ENCODE measurements at regions not wholly inside any gene's neighbourhood (a gene's known extent, or its start where the extent isn't known, plus 50 kb on each side); places are given as distances from the start of the nearest gene placed in this dataset.

DNA sequence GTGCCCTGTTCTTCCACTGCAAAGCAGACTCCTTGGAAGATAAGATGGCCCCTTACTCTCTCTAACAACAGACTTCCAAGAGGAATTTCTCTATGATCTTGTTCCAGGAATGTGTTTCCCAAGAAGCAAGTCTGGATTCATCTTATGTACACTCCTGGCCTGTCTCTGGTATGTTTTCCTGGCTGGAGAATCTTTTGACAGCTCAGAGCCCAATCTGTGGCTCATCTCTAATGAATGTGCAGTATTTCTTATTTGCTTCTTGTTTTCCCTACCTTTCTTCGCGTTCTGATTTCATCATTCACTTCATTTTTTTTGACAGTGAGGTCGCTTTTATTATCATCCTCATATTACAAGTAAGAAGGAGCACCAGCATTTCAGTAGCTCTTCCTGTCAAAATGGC lies 53.0 kb upstream of the PITRM1 start:
- no peaks in the 10 kb centered on the region for H3K36me3 Mint-ChIP-seq (ENCODE audit: low read depth)
- no peak overlapping the region for H3K27ac Mint-ChIP-seq
- H3K4me3 Mint-ChIP-seq: no peak overlapping the region
- no peaks in the 10 kb centered on the region for H3K9me3 Mint-ChIP-seq
- peaks cover 17% of the 10 kb centered on the region for H3K4me1 Mint-ChIP-seq (ENCODE audit: low read depth)
- H3K27me3 Mint-ChIP-seq (ENCODE audit: low read depth): peaks cover 28% of the 10 kb centered on the region

GRCh38 chr10:3224241-3224640 lies 51.7 kb upstream of the PITRM1 start:
- Mint-ChIP-seq H3K27me3 (ENCODE audit: low read depth) (peaks cover 30% of the 10 kb centered on the region), H3K4me3 (no peak overlapping the region), H3K27ac (no peak overlapping the region), H3K36me3 (ENCODE audit: low read depth) (no peaks in the 10 kb centered on the region), H3K4me1 (ENCODE audit: low read depth) (peaks cover 17% of the 10 kb centered on the region), H3K9me3 (peaks cover 3% of the 10 kb centered on the region)

GRCh38 chr10:3222626-3223025 lies 50.0 kb upstream of the PITRM1 start:
- peaks cover 32% of the 10 kb centered on the region for H3K27me3 Mint-ChIP-seq (ENCODE audit: low read depth)
- H3K9me3 Mint-ChIP-seq: peaks cover 9% of the 10 kb centered on the region
- peaks cover 6% of the 10 kb centered on the region for H3K4me1 Mint-ChIP-seq (ENCODE audit: low read depth)
- H3K36me3 Mint-ChIP-seq (ENCODE audit: low read depth): no peaks in the 10 kb centered on the region
- H3K27ac Mint-ChIP-seq: no peak overlapping the region
- H3K4me3 Mint-ChIP-seq: no peak overlapping the region
